ENCODE measurements at regions not wholly inside any gene's neighbourhood (a gene's known extent, or its start where the extent isn't known, plus 50 kb on each side); places are given as distances from the start of the nearest gene placed in this dataset.

- DNase-seq: no peak
These were observed 339.6 kb downstream of the SNAPC1 start for GRCh38 chr14:62101673-62102348.

DNA sequence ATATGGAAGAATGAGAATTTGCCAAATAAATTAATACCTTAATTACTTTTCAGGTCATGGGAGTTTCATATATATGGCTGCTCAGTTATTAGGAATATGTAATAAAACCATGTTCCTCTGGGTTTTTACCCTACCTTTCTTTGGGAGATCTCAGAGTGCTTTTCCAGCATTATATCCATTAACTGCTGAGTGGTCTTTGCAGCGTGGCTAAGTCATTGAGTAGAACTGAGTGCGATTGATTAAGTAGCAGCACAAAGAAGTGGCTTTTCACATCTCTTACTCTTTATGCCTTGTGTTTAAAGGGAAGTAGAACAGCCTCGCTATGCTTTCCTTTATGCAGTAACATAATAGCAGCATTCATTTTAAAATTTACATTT lies 340.1 kb downstream of the SNAPC1 start:
- DNase-seq: no peak

GRCh38 chr14:62103464-62103863 lies 341.2 kb downstream of the SNAPC1 start:
- no peak for DNase-seq

- no peak for DNase-seq
These were observed 348.7 kb downstream of the SNAPC1 start for GRCh38 chr14:62110941-62111340.

DNA sequence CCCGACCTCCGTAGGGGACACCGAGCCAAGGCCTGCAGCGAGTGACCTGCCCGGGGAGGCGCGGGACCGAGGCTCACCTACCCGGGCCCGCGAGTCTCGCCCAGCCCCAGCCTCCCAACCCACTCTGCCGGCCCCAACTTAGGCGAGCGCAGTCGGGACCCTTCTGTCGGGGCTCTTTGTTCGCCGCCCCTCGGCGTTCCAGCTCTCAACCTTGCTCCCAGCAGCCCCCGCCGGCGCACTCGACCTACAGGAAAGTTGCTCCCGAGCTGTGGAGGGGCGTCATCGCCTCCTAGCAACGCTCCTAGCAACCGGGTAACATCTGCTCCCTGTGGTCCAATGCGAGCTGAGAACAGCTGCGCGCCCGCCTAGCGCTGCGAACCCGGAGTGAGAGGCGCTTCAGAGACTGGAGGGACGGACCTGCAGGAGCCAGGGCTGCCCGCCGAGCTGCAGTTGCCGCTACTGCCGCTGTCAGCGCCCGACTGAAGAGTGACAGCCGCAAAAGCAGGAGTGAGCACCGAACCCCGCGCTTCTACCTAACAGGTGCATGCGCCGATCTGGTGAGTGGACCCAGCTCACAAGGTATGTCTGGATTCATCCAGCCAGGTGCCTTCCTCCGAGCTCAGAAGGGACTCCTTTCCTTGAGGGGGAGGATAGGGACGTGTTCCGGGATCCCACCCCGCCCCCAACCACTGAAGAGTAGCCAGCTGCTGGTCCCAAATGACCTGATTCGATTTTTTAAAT lies 355.0 kb downstream of the SNAPC1 start:
- peak; percentile 27 for DNase-seq

GRCh38 chr14:62117751-62118105 lies 355.5 kb downstream of the SNAPC1 start:
- no peak for DNase-seq

DNA sequence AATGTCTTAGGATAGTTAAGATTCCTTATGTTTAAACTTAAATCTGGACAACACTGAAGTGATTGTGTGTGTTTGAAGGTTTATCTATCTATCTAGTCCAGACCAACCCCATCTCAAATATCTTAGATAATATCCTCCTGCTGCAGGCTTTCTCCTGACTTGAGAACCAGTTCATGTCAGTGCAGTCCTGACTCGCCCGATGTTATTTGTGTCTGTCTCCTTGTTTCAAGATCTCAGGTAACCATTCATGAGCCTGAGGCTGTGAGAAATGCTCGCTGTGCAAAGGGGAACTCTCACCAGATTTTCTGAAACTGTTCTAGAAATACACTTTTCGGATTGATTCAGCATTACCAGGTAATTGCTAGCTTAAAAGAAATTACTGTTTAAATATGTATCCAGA lies 356.2 kb downstream of the SNAPC1 start:
- no peak for DNase-seq

- DNase-seq: no peak
These were observed 356.7 kb downstream of the SNAPC1 start for GRCh38 chr14:62118871-62119270.

- no peak for DNase-seq
These were observed 361.7 kb downstream of the SNAPC1 start for GRCh38 chr14:62123961-62124360.

- DNase-seq: no peak
These were observed 363.6 kb downstream of the SNAPC1 start for GRCh38 chr14:62125793-62126192.

- DNase-seq: no peak
These were observed 364.8 kb downstream of the SNAPC1 start for GRCh38 chr14:62126879-62127478.

GRCh38 chr14:62130441-62130840 lies 368.2 kb downstream of the SNAPC1 start:
- no peak for DNase-seq

GRCh38 chr14:62133776-62134550 lies 371.7 kb downstream of the SNAPC1 start:
- DNase-seq: no peak

GRCh38 chr14:62138593-62138992 lies 376.4 kb downstream of the SNAPC1 start:
- DNase-seq: no peak

DNA sequence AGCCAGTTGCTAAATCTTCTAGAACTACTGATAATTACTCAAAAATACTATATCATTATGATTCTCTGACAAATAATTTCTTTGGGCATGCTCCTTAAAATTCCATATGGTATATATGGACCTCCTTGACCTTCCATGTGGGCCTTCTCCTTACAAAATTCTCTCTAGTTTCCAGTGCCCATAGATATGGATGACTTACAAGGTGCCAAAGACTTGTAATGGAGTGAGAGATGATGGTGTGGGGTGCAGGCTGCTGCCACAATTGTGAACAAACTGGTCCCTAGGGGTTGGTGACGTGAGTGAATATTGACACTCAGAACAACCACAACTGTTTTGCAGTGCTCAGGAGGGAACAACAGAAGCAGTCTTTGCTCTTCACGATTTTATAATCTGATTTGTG lies 378.9 kb downstream of the SNAPC1 start:
- DNase-seq: no peak

DNA sequence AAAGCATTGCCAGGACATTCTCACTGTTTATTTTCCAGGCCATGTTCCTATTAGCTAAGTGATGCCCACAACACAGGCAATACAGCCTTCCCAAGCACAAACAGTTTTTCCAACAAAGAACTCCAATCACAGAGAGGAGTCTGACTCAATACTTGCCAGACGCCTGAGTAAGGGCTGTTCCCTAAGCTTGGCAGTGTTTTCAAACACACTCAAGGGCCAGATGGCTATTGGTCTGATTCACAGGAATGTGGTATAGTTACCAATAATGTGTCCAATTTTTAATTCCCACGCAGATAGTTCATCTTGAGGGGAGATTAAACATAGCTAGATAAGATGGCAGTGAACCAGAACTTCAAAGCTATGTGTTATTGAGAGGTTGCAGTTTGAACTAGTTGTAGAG lies 381.0 kb downstream of the SNAPC1 start:
- no peak for DNase-seq

DNA sequence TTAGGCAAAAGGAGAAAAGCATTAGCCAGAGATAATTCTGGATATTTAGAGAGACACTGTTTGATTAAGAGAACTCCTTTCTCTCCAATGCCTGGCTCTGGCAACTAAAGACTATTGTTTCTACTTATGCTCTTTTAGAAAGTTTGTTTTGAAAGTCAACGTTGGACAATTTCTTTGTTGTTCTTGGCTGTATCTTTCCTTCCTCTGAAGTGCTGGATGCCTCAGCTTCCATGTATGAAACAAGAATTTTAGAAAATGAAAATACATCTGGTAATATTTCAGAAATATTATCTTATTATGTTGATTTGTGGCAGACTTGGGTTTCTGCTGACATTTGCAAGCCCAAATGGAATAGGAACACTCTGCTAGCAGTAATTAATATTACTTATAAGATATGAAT lies 382.6 kb downstream of the SNAPC1 start:
- DNase-seq: no peak

- no peak for DNase-seq
These were observed 383.8 kb downstream of the SNAPC1 start for GRCh38 chr14:62146030-62146429.

DNA sequence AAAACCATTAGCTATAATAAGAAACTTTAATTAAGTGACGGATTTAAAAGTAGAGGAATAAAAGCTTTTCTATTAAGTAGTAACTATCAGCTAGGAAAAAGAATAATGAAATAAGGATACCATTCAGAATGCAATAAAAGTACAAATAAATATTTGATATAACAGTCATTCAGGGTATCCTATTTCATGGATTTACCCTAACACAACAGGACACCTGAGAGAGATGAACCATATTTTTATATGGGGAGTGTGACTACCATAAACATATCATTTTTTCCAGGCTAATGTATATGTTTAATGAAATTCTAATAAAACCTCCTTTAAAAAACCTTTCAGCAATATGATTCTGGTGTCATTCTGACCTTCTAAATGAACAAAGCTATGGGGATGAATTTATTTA lies 393.8 kb downstream of the SNAPC1 start:
- DNase-seq: no peak

DNA sequence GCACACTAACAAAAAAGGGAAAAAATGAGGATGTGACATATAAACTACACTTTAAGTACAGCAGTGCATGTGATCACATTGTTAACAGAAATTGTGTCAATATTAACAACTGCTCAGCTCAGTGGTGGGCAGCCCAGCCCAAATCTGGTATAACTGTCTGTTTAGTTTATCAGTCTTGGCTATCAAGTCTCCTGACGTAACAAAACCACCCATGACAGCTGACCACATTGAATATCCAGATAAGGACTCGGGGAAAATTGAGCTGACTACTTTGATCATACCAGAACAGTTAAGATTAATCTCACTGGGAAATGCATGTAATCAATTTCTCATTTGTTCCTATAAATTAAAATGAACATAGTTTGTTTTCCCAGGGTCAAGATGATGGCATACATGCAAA lies 396.6 kb downstream of the SNAPC1 start:
- no peak for DNase-seq

DNA sequence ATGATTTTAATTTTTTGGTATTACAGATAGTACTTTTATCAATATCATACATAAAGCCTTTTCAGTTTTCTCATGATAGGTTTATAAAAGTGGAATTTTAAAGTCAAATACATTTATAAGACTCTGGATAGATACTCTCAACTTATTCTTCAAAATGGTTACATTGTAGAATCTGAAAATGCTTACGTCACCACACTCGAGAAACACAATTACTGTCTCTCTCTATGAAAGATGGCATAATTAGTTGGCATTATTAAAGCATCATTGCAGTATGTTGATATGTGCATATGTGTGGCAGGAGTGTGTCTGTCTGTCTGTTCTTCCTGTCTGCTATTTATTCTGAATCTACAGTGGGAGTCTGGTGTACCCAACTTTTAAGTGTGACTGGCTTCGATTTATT lies 397.1 kb downstream of the SNAPC1 start:
- DNase-seq: no peak

DNA sequence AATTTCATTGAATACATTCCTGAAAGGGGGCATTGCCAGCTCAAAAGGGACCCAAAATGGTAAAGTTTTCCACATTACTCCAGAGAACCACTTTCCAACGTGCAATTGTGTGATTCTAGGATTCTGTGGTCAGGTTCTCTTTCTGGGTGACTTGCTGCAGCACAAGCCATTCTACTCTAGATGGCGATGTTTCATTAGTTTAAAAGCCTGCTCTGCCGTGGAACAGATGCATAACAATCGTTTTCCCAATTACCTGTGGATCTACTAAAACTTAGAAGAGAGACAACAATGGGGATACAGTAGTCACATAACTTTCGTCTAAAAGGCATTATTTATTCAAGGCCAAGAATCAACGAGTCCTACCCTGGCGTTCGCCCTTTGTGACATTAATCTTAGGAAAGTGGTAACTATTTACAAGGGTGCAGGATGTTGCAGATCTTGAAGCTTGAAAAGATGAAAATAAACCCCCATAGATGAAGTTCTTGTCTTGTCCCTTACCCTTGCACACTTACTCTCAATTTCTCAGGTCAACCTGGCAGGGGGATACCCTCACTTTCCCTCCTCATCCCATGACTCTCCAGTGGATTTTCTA lies 400.9 kb downstream of the SNAPC1 start:
- DNase-seq: no peak

DNA sequence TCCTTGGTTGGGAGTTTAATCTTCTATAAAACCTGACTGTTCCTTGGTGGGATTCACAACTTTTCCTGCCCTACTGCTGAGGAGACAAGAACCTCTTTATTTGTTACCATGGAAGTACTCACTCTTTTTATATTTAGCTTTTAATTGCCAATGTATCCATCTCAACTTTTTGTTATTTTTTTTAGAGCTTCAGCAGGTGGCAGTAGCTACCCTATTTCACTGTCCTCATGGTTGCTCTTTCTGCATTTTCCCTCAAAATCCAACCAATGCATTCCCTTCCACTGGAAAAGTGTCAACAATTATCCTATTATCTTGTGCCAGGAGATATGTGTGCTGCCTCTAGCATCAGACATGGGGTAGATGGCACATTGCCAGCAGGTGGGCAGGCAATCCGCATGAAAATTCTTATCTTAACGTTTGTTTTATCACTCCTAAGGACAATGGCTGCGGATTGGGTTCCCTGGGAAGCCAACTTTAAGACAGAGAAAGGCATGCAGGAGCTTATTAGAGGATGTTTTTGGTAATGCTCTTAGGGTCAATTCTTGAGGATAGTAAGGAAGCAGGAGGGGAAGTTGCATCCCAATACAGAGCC lies 406.4 kb downstream of the SNAPC1 start:
- no peak for DNase-seq

Data from activated gamma-delta T cell treated with Interleukin-2 at 50 U/mL for 16 hours (primary cell).